Stomach (tissue), 4 donors: ENCODE measurements at regions not wholly inside any gene's neighbourhood (a gene's known extent, or its start where the extent isn't known, plus 50 kb on each side); places are given as distances from the start of the nearest gene placed in this dataset.
"Not testable (repeated sequence)": the region's sequence is repeated elsewhere in the genome, so short reads cannot be mapped to it uniquely, and the experiment has no call there.

ENCODE experiments used
- CTCF ChIP-seq, 7 experiments: fragments of 450-650 bp in 4 of 7; fragments of 200-600 bp in 3 of 7; sonication (generic) in 3 of 7; IDR thresholded peaks; one replicate each; pipeline ENCODE4 v1.5.1; 2016 to 2019; ENCODE audit warnings: antibody characterized with exemption in 7 of 7, control low read depth in 2 of 7, mild to moderate bottlenecking in 1 of 7
- EP300 ChIP-seq: sonication (generic); formaldehyde crosslinking; IDR thresholded peaks from one replicate; pipeline ENCODE4 v1.6.1; 2017; ENCODE audit warnings: antibody characterized with exemption
- POLR2AphosphoS5 ChIP-seq, 3 donors: sonication (generic); formaldehyde crosslinking; IDR thresholded peaks; one replicate each; pipeline ENCODE4 v1.6.1; 2016; ENCODE audit warnings: antibody characterized with exemption in 3 of 3

GRCh38 chr2:83976628-83977027 is 482.5 kb downstream of the SUCLG1 start:
- not testable (repeated sequence) for TF ChIP-seq POLR2AphosphoS5 (IDR thresholded peaks at IDR 0.05); CTCF (IDR thresholded peaks at IDR 0.05); EP300
